GM12891 (cell line): ENCODE measurements at regions not wholly inside any gene's neighbourhood (a gene's known extent, or its start where the extent isn't known, plus 50 kb on each side); places are given as distances from the start of the nearest gene placed in this dataset.

Source experiments
- POLR2A ChIP-seq: IDR thresholded peaks from 2 replicates; pipeline ENCODE4 v1.6.1; 2011; ENCODE audit warnings: low read depth, low read length, control low read depth
- POLR2AphosphoS5 ChIP-seq: IDR thresholded peaks from 2 replicates; pipeline ENCODE4 v1.6.1; 2011; ENCODE audit warnings: low read depth, low read length, control low read depth
- SPI1 ChIP-seq: IDR thresholded peaks from 2 replicates; pipeline ENCODE4 v1.6.1; 2011; ENCODE audit warnings: low read depth, low read length, control low read depth
- TAF1 ChIP-seq: IDR thresholded peaks from 2 replicates; pipeline ENCODE4 v1.6.1; 2011; ENCODE audit warnings: low read depth, low read length, control low read depth

DNA sequence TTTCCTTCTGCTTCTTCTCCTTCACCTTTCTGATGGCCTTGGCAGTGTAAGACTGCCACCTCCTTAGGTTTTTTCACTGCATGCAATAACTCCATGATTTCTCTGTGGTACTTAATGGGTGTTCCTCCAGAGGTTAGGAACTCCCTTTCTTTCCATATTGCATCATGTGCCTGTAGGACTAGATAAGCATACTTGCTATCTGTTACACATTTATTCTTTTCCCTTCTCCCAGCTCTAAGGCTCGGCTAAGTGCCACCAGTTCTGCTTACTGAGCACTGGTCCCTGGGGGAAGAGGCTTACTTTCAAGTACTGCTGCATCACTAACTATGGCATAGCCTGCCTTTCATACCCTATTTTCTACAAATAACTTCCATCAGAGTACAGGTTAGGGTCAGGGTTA, 351.8 kb downstream of the OTOL1 start:
- TF ChIP-seq TAF1, result no peak
- TF ChIP-seq POLR2A, result no peak
- TF ChIP-seq POLR2AphosphoS5, result no peak
- TF ChIP-seq SPI1, result no peak
